Stomach (tissue), 4 donors: ENCODE measurements at regions not wholly inside any gene's neighbourhood (a gene's known extent, or its start where the extent isn't known, plus 50 kb on each side); places are given as distances from the start of the nearest gene placed in this dataset.

Source experiments
- POLR2A ChIP-seq, 4 donors: fragments of 450-650 bp; IDR thresholded peaks; one replicate each; pipeline ENCODE4 v1.6.1; 2016; ENCODE audit warnings: antibody characterized with exemption in 4 of 4, control low read depth in 2 of 4, mild to moderate bottlenecking in 1 of 4, moderate library complexity in 1 of 4
- POLR2AphosphoS5 ChIP-seq, 3 donors: sonication (generic); formaldehyde crosslinking; IDR thresholded peaks; one replicate each; pipeline ENCODE4 v1.6.1; 2016; ENCODE audit warnings: antibody characterized with exemption in 3 of 3
- TF ChIP-seq, protein P1 (sequence below), 7 experiments: fragments of 450-650 bp in 4 of 7; fragments of 200-600 bp in 3 of 7; sonication (generic) in 3 of 7; IDR thresholded peaks; one replicate each; pipeline ENCODE4 v1.5.1; 2016 to 2019; ENCODE audit warnings: antibody characterized with exemption in 7 of 7, control low read depth in 2 of 7, mild to moderate bottlenecking in 1 of 7

DNA sequence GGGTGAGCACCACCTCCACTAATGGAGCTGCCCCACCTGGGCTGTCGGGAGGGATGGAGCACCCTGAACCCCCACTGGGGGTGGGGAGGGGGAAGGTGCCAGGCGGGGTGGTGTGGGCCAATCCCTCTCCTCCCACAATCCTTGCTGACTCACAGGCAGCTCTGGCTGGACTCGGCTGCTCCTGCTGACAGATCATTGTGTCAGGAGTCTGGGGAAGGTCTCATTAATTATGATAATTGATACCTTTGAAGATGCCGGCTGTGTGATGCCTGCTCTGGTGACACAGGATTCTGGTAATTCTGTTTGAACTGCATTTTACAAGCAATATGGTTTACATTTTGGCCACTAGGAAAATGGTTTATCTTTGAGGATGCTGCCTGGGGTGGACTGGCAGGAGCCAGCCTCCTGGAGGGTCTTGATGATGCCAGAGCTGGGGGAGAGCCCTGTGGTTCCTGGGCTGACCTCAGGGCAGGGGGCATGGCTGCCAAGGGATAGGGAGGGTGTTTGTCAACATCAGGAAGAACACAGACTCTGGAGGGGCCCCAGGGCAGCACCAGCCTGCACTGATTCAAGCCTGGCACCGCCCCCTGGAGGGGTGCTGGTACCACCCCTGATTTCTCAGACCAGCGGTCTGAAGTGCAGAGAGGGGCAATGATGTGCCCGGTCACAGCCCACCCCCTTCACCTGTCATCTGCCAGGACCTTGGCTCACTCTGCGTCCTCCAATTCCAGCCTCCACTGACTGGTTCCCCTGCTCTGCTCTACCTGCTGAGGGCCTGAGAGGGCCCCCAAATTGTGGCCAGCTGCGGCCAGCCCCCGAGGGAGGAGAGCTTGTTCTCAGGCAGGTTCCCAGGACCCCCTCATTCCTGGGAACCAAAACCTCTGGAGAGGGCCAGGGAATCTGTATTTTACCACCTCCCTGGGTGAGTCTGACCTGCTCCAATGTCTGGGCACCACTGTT lies 338.8 kb downstream of the MATN1 start:
- TF ChIP-seq POLR2A (IDR thresholded peaks at IDR 0.05) (no peak), POLR2AphosphoS5 (IDR thresholded peaks at IDR 0.05) (no peak)
- TF ChIP-seq, protein P1, sequence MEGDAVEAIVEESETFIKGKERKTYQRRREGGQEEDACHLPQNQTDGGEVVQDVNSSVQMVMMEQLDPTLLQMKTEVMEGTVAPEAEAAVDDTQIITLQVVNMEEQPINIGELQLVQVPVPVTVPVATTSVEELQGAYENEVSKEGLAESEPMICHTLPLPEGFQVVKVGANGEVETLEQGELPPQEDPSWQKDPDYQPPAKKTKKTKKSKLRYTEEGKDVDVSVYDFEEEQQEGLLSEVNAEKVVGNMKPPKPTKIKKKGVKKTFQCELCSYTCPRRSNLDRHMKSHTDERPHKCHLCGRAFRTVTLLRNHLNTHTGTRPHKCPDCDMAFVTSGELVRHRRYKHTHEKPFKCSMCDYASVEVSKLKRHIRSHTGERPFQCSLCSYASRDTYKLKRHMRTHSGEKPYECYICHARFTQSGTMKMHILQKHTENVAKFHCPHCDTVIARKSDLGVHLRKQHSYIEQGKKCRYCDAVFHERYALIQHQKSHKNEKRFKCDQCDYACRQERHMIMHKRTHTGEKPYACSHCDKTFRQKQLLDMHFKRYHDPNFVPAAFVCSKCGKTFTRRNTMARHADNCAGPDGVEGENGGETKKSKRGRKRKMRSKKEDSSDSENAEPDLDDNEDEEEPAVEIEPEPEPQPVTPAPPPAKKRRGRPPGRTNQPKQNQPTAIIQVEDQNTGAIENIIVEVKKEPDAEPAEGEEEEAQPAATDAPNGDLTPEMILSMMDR (IDR thresholded peaks at IDR 0.05) = no peak
